Activated naive CD4-positive, alpha-beta T cell treated with anti-CD3 and anti-CD28 coated beads, Interleukin-2, amount 50 U/mL, for 16 hours (primary cell): ENCODE measurements at regions not wholly inside any gene's neighbourhood (a gene's known extent, or its start where the extent isn't known, plus 50 kb on each side); places are given as distances from the start of the nearest gene placed in this dataset.
"Not testable (repeated sequence)": the region's sequence is repeated elsewhere in the genome, so short reads cannot be mapped to it uniquely, and the experiment has no call there.

ENCODE experiments used
- DNase-seq: peaks from one replicate; pipeline ENCODE4 v3.0.0-alpha.2; 2020

DNA sequence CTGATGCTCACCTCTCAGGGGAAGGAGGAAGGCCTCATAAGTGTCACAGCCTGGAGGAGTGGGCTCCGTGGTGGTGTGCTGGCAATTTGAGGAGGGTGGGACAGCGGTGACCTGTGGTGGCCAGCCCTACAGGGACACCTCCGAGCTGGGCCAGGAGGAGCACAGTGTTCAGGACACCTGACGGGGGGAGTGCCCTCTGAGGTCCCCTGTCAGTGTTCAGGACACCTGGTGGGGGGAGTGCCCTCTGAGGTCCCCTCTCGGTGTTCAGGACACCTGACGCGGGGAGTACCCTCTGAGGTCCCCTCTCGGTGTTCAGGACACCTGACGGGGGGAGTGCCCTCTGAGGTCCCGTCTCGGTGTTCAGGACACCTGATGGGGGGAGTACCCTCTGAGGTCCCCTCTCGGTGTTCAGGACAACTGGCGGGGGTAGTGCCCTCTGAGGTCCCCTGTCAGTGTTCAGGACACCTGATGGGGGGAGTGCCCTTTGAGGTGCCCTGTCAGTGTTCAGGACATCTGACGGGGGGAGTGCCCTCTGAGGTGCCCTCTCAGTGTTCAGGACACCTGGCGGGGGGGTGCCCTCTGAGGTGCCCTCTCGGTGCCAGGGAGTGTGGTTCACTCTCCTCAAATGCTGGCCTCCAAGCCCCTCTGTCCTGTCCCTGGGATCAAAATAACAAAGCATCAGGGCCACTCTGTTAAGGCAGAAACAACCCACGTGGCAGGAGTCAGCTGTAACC, 73.4 kb upstream of the ZNF469 start:
- DNase-seq, result no peak

DNA sequence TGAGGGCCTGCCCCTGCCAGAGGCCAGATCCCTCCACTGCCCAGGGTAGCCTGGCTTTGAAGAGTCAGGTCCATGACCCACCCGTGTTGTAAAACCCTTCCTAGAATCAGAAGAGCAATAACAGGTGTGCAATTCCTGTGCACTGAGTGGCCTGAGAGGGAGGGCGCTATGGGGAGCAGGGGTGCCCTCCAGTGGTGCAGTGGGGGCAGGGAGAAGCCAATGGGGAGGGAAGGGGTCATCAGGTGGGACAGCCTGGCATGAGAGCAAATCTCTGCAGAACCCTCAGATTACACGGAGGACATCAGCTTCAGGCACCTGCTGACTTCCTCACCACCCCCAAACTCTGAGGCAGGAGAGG, 72.9 kb upstream of the ZNF469 start:
- DNase-seq, result no peak

DNA sequence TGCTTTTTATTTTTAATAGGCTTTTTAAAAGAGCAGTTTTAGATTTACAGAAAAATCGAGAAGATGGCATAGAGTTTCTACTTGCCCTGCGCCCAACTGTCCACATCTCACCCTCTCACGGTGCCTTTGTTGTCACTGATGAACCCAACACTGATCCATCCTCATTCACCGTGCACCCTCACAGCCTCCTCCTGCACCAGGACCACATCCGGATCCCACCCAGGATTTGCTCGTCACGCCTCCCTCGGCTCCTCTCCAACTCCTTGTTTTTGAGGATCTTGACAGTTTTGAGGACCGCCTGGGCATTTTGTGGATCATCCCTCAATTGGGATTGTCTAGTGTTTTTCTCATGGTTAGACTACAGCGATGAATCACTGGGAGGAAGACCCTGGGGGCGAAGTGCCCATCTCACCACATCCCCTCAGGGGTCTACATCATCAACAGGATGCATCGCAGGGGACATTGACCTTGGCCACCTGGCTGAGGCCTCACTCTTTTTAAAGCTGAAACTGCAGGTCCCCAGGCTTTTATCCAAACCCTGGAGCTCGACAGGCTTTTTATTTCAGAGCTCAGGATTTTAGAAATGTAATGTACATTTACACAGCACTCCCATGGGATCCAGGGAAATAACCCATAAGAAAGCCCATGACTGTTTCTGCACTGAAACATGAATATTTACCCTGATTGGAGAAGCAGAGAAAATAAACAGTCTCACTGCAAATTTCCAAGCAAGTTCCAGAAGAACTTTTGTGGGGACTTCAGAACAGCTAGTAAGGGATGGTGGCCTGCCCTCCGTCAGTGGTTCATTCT, 71.8 kb upstream of the ZNF469 start:
- no peak for DNase-seq

DNA sequence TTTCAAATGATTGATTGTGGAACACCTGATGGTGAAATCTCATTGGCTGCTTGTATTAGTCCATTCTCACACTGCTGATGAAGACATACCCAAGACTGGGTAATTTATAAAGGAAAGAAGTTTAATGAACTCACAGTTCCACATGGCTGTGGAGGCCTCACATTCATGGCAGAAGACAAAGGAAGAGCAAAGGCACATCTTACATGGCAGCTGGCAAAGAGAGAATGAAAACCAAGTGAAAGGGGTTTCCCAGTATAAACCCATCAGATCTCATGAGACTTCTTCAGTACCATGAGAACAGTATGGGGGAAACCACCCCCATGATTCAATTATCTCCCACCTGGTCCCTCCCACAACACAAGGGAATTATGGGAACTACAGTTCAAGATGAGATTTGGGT, 70.9 kb upstream of the ZNF469 start:
- not testable (repeated sequence) for DNase-seq

DNA sequence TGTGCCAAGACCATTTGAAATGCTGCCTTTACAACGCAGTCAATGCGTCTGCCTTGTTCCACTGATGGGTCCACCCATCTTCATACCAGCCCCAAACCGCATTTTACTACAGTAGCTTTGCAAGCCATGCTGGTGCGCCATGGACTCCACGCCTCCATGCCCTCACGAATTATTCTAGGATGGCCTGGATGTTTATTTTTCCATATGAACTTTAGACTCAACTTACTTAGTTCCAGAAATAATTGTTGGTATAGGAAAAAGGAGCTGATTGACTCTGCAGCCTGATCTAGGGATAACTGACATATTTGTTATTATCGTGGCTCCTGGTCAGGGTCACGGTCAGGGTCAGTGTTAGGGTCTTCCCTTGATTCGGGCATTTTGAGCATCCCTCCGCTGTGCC, 70.0 kb upstream of the ZNF469 start:
- no peak for DNase-seq

DNA sequence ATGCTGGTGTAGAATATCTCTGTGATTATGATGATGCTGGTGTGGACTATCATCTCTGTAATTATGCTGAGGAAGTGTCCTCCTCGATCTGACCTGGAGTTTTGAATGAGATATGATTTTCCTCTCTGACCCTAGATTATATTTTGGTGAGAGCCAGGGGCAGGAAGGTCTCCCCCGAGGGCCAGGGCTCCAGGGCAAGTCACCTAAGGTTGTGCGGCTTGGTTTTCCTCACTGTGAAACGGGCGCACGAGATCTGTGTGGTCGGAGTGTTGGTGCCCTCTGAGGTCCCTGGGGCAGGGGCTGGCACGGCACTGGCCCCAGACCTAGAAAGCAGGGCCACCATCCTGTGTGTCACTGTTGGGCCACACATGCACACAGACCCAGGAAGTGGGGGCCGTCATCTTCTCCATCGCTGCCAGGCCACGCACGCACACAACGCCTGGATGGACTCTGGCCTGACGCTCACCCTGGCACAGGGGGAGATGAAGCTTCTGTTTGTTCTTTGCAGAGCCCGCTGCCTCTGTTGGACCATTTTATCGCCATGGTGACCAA, 67.7 kb upstream of the ZNF469 start:
- DNase-seq, result no peak

DNA sequence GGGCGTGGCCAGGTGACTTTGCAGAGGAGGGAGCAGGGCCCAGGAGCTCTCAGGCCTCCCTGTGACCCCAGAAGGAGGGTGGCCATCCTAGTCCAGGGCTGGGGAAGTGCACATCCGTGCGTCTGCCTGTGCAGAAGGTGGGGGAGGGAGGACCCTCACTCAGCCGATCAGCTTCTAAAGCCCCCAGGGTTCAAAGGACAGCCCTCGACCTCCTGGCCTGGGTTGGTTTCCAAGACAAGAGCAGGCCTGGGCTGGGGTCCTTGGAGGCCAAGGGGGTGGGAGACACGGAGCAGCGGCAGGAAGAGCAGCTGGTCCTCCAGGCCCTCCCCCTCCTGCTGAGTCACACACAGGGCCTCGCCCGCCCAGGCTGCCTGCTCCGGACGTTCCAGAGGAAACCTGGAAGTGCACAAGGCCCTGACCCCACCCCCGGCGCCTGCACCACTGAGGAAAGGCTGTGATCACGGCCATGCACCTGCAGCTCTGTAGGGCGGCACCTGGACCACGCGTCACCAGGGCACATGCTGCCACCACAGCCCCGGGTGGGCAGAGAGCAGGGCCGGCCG, 67.1 kb upstream of the ZNF469 start:
- DNase-seq, result no peak

DNA sequence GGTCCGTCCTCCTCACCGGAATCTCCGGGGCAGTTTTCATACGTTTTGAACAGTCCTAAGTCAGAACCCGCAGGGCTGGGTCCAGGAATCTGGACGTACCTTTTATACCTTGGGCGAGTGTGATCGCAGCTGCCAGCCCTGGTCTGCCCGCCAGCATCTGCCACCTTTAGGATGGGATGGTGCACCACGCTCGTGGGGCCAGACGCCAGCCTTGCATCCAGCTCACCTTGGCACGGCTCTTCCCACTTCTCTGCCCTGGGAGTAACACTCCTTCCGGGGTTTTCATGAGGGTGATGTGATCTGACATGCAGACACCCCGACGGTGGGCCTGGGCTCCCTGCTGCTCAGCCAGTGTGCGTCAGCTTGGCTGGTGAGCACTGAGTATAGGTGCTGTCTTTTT, 66.6 kb upstream of the ZNF469 start:
- DNase-seq, result no peak

DNA sequence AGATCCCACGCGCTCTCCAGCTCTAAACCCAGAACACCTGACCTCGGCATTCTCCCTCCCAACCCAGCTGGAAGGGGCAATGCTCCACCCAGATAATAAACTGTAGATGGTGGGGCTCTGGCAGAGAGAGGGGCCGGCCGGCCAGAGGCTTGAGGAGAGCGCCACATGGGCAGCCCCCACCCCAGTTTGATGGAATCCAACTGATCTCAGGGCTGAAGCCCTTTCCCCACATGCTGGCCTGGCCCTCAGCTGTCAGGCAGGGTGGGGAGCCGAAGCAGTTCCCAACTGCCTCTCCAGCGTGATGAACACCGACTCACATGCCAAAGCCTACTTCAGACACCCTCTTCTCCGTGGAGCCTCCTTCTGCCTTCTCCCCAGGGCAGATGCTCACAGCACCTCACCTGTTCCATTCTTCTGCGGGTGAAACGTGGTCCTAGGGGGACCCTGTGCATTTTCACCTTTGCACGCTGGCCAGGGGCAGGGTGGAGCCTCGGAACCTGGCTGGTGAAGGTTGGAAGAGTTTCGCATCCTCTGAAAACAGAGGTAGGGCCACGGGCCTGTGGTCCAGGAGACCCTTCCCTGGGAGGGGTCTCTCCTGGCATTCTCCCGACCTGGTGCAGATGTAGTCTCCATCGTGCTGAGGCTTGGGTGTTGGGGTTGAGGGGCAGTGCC, 65.7 kb upstream of the ZNF469 start:
- DNase-seq, result no peak

DNA sequence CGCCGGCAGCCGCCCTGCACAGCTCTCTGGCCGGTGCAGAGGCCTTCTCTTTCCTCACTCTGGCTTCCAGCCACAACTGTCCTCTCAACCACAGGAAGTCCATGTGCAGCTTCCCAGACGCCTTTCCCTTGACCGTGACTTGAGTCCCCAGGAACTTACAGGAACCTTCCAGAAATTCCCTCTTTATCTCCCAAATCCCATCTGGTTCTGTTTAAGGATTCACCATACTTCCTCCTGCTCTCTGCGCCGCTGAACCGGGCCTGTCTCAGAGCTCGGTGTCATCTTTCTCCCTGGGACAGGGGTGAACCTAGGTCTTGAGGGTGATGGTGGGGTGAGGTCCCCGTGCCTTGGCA, 65.2 kb upstream of the ZNF469 start:
- DNase-seq, result no peak

DNA sequence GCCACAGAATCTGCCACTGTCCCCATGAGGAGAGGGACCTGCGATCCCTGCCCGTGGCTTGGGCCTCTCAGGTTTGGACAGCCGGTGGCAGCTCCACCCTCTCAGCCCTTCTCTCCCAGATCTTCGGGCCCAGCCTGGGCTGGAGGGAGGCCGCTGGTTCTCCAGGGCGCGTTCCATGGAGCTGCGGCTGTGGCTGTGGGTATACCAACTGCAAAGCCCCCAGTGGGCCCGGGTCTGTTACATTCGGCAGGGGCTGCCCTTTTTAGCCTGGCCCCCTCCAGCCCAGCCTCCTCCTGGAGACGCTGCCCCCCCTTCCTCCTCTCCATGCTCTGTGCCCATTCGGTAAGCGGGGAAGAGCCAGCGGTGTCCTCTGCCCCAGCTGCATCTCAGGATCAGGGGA, 64.7 kb upstream of the ZNF469 start:
- no peak for DNase-seq

DNA sequence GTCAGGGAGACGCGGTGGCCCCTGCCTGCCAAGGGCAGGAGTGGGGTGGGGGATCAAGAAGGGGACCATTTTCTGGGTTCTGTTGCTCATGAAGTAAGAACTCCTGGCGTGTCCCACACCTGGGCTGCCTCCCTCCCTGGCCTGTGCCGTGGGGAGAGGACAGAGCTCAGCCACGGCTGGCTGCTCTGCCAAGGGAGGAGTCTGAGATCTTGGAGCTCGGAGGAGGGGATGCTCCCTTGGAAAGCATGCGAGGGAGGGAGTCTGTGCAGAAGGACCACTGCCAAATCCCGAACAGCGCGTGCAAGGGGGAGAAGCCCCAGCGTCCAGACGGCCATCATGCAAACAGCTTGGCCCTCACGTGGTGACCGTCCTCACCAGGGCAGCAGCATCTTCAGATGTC, 64.2 kb upstream of the ZNF469 start:
- DNase-seq, result no peak

DNA sequence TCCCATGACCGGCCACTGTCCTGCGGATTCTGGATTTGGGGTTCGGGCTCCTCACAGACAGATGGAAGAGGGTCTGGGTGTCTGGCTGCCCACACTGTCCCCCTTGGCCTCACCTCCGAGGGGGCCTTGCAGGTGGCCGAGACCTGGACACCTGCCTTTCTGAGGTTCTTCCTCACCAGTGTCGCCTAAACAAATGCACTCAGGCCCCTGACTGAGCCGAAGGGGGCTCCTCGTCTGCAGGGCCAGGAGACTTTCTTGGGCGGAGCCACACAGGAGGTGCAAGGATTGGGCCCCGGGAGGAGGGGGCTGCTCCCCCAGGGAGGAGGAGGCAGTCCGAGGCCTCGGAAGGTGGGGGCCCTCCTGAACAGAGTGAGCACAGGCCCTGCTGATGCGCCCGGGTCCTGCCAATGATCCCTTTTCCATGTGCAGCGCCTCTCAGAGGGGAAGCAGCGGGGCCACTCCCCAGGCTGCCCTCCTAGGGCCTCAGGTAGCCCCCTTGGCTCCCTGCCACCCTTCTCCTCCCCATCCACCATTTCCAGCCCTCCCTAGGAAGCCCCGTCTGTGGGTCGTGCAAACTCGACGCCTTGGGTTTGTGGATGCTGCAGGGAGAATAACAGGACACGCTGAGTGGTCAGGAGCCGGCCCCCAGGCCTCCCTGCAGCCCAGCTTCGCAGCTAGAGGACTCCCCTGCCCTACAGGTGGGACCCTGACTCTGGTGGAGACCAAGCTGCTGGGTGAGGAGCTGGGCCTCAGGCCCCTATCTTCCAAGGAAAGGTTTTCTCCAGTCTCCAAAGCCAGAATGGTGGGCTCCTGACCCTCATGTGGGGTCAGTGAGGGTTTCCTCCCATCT, 63.4 kb upstream of the ZNF469 start:
- DNase-seq, result no peak

DNA sequence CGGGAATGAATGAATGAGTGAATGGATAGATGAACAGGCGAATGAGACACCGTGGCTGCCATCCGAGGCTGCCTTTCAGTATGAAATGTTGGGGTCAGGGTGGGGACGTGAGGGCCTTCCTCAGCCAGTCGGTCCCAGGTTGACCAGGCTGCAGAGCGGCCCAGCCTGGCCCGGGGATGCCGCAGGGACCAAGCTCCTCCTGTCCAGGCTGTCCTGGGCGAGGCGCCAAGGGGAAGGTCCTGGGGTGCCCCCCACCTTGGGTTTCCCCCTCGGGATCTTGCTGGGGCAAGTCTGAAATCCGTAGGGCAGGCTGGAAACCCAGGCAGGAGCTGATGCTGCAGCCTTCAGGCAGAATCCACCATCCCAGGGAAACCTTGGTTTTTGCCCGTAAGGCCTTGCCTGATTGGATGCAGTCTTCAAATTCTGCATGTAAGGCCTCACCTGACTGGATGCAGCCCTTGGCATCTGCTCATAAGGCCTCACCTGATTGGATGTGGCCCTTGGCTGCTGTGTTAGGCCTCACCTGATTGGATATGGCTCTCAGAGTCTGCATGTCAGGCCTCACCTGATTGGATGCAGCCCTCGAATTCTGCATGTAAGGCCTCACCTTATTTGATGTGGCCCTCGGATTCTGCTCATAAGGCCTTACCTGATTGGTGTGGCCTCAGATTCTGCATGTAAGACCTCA, 61.7 kb upstream of the ZNF469 start:
- no peak for DNase-seq

DNA sequence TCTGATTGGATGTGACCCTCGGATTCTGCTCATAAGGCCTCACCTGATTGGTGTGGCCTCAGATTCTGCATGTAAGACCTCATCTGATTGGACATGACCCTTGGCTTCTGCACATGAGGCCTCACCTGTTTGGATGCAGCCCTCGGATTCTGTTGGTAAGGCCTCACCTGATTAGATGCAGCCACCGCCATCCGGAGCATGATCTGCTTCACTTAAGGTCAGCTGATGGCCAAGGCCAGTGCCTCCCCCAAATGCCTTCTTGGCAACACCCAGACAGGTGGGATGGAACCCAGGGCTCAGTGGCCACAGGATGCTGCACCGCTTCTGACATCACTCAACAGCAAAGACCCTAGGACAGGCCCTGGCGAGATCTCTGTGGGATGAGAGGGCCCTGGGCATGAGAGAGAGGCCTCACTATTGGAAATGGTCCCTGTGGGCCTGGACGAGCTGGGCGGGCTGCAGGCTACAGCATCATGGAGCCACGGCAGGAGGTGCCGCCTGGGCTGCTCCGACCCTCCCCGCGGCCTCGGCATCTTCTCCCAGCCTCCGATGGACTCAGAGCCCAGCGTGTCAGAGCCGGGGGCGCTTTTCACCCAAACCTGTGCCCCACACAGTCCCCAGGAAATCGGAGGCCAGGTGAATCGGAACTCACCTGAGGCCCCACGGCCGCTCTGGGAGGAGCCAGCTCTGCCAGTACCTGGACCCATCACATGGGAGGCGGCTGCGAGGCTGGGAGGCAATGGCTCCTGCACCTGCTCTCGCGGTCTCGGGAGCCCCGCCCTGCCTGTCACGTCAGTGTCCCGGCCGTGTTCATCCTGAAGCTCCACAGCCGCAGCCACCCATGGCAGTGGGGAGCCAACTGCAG, 60.9 kb upstream of the ZNF469 start:
- no peak for DNase-seq

DNA sequence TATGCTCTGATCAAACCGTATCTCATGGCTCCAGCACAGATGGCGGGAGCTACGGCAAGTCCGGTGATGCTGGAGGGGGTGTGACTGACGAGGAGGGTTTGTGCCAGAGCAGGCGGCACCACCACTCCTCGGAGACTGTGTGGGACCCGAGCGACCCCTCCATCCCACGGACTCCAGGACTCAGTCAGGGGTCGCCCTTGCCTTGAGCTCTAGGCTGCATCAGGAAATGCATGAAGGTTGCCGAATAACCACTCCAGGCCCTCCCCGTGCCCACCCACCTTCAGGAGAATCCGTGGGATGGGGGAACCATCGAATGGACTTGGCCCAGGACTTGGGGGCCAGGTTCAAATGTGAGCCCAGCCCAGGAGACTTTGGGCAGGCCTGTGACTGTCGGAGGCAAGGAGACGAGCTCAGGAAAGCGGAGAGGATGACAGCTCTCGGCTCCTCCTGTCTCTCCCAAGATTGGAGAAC, 60.2 kb upstream of the ZNF469 start:
- no peak for DNase-seq

DNA sequence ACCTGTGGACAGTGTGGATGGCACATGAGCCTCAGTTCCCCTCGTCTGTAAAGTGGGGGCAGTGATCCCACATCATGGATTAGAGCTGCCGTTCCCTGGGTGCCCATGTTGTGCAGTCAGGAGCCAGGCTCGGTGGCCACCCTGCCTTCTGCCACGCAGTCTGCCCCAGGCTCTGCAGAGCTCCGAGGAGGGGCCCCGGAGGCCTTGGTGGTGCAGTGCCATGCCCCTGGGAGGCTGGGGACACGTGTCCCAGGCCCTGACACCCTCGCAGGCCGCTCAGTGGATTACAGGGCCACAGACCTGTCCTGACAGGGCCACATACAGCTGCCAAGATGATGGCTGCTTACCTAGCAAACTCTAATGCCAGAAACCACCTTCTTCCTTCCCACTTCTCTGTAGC, 59.7 kb upstream of the ZNF469 start:
- DNase-seq, result no peak

DNA sequence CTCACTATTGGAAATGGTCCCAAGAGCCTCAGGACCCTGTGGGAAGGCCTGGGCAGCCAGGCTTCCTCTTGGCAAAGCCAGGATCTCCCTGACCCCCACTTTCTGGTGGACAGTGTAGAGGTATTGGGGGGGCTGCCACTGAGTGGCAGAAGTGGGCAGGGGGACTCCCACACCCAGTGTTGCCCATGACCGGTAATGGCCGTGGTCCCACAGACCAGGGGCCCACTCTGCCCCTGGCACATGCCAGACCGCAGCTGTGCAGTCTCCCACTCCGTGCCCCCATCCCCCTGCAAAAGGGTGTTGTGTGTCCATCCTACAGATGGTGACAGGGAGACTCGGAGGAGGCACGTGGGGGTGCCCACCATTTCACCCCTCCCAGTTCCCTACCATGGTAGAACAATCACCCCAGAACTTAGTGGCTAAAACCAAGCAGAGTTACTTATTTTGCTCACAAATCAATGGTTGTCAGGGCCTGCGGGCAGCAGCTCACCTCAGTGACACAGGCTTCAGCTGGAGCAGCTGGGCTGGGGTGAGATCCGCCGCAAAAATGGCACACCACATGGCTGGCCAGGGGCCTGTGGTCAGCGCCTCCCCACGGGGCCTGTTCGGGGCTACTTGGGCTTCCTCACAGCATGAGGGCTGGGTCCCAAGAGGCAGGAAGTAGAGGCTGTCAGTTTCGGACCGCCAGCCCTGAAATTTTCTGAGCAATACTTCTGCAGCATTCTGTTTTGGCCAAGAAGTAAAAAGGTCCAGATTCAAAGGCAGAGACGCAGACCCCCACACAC, 59.0 kb upstream of the ZNF469 start:
- no peak for DNase-seq

DNA sequence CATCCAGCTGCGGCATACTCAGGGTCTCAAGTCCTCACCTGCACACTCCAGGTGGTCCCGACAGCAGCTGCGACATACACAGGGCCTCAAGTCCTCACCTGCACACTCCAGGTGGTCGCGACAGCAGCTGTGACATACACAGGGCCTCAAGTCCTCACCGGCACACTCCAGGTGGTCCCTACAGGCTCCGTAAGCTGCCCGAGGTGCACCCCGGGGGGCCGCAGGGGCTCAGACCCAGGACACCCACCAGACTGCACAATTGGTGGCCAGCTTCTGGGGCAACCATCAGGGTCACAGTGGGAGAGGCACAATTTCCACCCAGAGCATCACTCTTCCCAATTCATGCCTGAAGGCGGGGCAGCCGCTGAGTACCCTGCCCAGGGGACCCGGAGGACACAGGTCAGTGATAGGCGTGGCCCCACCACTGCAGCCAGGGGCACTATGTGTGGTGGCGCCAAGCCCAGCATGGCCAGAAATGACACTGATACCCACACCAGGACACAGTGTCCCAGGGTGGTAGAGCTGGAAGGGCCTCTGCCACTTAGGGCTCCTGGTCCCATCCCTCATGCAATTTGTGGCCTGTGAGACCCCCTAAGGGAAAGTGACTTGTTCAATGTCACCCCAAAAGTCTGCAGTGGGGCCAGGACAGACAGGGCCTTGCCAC, 57.5 kb upstream of the ZNF469 start:
- no peak for DNase-seq
